Skeletal muscle cell (primary cell): ENCODE measurements at regions not wholly inside any gene's neighbourhood (a gene's known extent, or its start where the extent isn't known, plus 50 kb on each side); places are given as distances from the start of the nearest gene placed in this dataset.

ENCODE experiments used
- DNase-seq: peaks from one replicate; pipeline ENCODE4 v3.0.0-alpha.2; 2010; ENCODE audit warnings: low read depth
- H3K4me3 ChIP-seq: 2 replicates; pipeline ENCODE4 v1.5.1; 2011; ENCODE audit warnings: low read depth, mild to moderate bottlenecking, control low read depth, low read length, moderate library complexity

DNA sequence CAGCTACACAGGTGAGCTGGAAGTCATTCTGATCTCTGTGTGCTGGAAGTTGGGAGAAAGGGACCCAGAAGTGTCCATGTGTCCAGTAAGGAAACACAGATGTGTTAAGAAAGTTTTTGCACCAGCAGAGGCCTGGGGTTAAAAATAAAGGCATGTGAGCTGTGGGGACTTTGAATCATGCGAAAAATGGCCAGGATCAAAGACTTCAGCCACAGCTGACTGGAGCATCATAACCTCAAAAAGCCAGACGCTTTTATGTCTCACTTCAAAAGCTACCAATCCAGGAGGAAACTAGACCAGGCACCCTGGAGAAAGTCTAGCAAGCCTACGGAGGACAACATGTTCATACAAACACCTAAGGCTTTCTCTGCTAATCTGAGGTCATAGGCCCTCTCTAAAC is 503.6 kb upstream of the REG3G start:
- H3K4me3 ChIP-seq: no peak overlapping the region
- DNase-seq: no peak

DNA sequence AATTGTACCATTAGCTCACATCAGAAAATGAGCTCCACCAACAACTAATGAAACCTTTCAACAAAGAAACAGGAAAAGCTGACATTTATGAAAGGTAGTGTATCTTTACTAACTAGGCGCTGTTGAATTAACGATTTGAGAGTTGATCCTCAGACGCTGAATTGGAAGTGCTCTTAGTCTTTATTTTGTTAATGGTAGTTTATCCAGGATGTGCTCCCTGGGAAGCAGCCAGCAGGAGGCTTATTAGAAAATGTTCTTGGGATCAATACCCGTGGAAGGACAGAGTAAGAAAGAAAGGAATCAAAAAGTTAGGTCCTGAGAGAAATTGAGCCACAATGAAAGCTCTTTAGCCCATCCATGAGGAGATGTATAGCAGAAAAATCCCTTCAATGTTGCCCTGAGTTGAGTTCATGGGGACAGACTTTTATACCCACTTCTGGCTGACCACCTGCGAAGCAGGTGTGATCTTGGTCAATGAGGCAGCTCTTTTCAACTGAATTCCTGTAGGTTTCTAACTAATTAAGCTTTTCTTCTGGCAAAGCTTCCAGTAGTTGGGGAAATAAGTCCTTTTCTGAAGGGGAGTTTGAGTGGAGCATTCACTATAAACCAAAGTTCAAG is 492.6 kb upstream of the REG3G start:
- DNase-seq: no peak
- no peak overlapping the region for H3K4me3 ChIP-seq

DNA sequence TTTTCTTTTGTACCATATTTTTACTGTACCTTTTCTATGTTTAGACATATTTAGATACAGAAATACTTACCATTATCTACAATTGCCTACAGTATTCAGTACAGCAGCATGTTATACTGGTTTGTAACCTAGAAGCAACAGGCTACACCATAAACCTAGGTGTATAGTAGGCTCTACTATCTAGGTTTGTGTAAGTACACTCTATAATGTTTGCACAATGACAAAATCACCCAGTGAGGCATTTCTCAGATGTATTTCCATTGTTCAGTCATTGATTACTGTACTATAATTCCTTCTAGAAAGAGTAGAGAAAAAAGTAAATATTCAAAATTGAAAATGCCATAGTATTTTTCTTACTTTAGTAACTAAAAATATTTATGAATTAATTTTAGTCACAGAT is 490.1 kb upstream of the REG3G start:
- H3K4me3 ChIP-seq: no peak overlapping the region
- no peak for DNase-seq

DNA sequence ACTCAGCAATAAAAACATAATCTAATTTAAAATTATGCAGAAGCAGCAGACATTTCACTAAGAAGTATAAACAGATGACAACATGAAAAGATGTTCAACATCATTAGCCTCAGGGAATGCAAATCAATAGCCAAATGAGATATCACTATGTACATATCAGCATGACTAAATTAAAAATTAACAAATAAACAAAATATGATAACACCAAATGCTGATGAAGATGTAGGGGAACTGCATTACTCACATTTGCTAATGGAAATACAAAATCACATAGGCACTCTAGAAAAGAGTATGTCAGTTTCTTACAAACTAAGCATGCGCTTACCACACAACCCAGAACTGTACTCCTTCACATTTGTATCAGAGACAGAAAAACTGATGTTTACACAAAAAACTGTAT is 487.2 kb upstream of the REG3G start:
- DNase-seq: no peak
- H3K4me3 ChIP-seq: no peak overlapping the region

DNA sequence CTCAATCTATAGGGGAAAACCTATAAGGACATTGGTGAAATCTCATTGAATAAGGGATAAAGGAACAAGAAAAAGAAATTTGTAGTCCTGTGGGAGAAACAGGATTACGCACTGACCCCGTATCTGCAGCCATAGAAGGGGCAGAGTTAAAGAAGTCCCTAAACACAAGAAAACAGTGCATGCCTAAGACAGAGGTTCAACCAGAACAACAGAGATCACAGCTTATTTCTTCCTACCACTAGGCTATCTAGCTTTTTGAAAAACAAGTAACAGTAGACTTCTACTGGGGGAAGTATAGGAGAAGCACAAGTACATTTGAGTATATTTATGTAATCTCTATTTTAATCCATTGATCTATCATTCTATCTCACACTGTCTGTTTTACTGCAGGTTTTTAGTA is 485.2 kb upstream of the REG3G start:
- H3K4me3 ChIP-seq: no peak overlapping the region
- no peak for DNase-seq

DNA sequence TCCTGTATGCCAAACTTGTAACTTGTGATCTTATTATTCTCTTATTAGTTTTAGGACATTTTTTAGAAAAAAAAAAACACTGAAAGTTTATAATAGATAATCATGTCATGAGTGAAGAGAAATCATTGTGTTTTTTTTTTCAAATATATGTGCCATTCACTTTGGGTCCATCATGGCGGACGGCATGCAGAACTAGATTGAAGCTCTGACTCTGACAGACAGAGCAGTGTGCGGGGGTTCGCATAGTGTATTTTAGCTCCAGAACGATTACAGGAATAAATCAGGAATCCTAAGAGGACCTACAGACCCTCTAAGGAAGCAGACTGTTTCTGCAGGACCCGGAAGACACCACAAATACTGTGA is 484.4 kb upstream of the REG3G start:
- no peak overlapping the region for H3K4me3 ChIP-seq
- no peak for DNase-seq

DNA sequence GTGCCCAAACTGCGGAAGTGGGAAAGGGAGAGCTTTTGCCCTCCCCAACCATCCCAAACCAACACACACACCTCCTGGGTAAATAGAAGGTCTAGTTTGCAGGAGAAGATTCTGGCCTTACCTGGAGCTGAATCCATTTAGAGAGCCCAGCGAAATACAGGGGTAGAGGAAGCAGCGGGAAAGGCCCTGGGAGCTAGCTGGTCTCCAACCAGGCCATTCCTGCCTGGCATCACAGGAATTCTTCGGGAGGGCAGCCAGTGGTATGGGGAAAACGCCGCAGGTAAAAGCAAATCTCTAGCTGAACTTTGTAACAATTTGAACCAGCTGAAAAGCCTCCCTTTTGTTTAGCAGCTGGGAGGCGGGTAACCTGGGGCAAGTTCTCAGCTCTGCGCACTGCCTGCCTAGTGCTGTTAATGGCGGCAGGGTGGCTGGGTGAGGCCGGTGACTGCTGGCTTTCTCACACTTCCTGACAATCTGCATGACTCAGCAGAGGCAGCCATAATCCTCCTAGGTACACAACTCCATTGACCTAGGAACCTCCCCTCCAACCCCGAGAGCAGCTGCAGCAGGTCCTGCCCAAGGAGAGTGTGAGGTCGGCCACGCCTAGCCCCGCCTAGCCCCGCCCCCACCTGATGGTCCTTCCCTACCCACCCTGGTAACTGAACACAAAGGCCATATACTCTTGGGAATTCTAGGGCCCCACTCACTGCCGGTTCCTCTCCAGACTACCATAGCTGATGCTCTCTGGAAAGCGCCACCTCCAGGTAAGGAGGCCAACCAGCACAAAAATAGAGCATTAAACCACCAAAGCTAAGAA is 483.8 kb upstream of the REG3G start:
- DNase-seq: no peak
- H3K4me3 ChIP-seq: no peak overlapping the region

DNA sequence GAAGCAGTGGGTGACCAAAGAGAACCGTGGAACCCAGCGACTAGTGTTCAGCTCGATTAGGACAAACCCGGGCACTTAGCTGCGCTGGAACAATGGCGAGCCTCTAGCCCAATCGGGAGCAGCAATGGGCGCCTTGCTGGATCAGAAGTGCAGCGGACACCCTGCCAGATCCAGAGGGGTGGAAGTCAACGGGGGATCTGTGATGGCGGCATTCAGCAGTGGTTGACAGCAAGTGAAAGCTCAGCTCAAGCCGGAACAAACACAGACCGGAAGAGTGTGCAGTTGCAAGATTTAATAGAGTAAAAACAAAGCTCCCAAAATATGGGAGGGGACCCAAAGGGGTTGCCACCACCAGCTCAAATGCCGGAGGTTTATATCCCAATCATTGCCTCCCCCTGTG is 478.7 kb upstream of the REG3G start:
- no peak for DNase-seq
- H3K4me3 ChIP-seq: no peak overlapping the region

DNA sequence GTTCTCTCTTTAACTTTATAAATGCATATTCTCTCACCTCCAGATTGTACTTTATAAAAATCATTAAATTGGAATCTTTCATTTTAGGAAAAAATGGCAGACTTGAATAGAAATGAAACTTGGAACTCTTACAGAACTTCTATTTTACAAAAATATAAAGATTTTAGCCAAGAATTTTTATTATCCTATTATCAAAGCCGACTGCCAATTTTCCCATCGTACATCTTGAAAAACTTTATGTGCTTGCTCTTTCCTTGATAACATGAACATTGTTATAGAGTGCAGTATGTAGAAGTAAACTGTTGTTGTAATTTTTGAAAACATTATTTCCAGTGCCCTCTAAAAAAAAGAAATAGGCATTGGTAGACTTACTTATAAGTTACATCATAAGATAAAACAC is 475.7 kb upstream of the REG3G start:
- no peak overlapping the region for H3K4me3 ChIP-seq
- DNase-seq: no peak

DNA sequence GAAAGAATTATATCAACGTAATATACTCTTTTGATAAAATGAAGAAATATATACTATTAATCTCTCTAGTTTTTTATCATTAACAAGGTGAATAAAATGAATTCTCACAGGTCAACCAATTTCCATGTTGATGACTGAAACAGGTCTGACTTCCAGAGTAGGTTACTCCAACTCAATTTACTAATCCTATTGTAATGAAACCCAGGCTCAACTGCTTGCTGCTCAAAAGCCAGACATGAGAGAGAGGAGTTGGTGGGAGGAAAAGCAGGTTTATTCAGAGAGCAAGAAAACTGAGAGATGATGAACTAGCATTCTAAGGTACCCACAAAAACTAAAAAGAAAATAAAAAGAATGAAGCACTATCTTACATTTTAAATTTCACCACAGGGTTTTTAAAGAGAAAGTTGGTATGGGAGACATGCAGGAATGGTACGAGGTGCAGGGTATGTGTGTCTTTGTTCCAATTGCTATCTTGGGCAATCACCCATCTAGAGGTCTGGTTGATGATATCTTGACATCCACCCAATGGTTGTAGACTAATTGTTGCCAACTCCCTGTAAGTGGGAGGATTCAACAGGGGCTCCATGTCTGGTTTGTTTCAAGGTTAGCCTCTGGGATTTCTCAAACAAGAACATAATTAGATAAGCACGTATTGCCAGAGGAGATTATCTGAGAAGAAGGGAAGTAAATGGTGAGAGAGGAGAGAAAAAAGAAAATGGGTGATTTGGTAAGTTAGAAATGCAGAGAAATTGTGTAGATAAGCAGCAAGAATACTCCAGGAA is 471.4 kb upstream of the REG3G start:
- no peak overlapping the region for H3K4me3 ChIP-seq
- DNase-seq: no peak

DNA sequence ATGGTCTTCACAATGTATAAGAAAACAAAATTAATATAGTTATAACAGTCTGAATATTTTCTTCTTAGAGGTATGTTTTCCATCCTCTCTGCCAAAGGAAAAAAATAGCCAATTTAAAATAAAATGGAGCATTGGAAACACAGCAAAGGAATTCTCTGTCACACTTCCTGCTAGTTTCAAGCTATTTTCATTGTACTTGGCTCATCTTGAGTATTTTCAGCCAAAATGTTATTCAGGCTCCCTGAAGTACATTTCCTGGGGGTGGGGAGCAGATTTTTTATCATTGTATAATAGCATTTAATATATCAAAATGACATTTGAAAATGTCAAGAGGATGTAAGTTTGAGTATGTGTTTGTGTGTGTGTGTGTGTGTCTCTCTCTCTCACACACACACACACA is 463.6 kb upstream of the REG3G start:
- H3K4me3 ChIP-seq: no peak overlapping the region

DNA sequence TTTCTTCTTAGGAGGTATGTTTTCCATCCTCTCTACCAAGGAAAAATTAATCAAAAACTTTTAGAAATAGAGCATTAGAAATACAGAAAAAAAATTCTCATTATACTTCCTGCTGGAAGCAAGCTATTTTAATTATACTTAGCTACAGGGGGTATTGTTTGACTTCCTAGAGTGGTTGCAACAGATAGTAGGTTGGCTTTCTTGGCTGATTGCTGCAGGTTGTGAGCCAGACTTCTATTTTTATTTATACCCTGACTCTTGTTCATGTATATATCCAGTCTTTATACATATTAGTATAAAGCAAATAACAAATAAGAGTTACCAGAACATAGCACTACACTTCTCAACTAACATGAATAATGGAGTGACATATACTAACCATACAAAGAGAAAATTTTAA is 460.8 kb upstream of the REG3G start:
- no peak overlapping the region for H3K4me3 ChIP-seq

More for the DNA sequence above, 463.6 kb upstream of the REG3G start:
- no peak for DNase-seq

DNA sequence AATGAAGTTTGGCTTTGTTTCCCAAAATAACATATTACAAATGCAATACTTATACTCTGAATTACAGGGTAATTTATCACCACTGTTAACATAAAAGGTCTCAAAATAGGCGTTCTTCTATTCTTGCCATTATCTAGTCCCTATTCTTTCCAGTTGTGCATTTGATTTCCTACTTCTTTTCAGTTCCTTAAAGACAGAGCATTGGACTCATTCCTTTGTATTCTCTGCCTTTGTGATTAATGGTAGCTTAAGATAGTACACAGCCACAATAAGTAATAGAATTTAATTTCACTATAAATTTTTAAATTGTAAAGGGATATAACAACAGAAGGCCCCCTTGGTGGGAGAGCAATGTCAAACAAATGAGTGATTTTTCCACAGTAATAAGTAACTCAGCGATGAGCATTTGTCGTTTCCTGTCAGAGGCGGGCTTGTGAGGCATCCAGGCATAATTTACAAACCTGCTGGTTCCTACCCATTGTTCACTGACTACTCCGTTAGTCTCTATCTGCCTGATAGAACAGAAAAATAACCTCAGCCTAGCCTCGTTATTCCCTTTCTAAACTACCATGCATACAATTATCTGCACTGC is 456.6 kb upstream of the REG3G start:
- no peak for DNase-seq
- H3K4me3 ChIP-seq: no peak overlapping the region

More for the DNA sequence above, 460.8 kb upstream of the REG3G start:
- DNase-seq: no peak

DNA sequence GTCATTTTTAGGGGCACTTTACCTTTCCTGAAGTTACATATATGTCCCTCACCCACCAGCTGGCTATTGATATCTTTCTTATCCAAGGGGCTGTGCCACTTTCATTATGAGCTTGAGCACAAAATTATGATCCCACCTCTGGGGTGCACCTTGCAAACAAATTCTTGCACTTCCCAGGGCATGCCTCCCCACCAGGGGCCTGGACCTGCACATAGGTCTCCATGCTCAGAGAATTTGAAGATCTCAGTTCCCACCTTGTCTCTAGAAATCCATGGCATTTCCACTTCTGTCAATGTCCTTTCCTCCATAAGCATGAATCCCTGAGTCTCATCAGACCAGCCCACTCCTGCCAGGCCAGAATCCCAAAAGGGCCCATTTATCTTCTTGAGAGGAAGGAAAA is 449.1 kb upstream of the REG3G start:
- no peak overlapping the region for H3K4me3 ChIP-seq

DNA sequence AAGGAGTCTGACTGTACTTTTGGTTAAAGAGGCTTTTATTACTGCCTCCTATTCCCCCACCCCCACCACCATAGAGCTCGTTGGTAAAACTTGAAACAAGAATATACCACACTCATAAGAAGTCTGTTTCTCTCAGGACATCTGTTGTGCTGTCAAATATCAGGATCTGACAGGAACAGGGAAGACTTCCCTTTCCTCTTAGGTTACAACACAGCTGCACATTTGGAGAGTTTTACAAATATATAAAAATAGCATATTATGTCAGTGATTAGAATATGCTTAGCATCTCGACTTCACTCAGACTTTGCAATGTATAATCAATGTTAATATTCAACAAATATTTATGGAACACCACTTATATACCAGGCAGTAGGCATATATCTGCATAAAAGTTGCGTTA is 439.6 kb upstream of the REG3G start:
- DNase-seq: no peak
- no peak overlapping the region for H3K4me3 ChIP-seq

More for the DNA sequence above, 449.1 kb upstream of the REG3G start:
- DNase-seq: no peak

DNA sequence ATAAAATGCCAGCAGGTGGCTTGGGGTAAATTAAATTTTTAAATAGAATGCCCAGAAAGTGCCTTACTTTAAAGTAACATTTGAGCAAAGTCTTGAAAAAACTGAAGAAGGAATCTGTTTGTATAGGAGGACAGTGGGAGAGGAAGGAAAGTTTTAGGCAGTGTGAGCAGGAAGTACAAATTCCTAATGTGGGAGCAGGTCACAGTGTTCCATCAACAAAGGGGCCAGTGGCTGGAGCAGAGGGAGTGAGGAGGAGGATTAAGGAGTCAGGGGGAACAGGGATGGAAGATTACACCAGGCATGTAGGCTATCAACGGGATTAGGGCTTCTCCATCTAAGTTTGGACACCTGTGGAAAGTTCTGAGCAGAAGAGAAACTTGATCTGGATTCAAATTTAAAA is 439.2 kb upstream of the REG3G start:
- no peak overlapping the region for H3K4me3 ChIP-seq
- no peak for DNase-seq

DNA sequence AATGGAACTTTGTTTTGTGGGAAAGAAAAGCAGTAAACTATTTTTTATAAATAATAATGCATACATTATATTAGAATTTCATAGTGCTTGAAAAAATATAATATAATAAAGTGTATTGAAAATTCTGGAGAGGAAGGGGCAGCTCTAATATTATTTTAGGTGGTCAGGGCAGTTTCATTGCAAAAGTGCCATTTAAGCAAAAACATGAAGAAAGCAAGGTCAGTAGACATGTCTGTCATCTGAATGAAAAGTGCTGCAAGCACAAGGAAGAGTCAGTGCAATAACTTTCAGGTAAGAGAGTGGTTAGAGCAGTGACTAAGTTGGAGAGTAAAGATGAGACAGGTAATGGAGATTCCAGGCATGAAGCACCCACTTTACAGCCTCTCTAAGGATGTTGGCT is 435.6 kb upstream of the REG3G start:
- H3K4me3 ChIP-seq: no peak overlapping the region
- DNase-seq: no peak

DNA sequence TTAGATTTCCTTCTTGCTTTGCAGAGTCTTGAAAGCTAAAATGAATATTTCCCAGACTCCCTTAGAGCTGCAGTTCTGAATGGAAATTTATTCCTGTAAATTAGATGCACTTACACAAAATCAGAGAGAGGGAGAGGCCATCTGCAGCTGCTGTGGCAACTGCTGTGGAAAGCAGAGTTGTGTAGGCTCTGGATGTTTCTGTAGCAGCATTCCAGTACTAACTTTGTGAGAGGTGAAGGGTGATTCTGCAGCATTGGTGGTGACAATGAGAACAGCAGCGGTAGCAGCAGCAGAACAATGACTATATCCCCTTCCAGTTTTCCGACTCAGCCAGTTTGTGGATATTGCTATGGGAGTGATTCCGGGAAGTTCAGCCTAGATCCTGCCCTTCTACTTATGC is 433.0 kb upstream of the REG3G start:
- no peak for DNase-seq

DNA sequence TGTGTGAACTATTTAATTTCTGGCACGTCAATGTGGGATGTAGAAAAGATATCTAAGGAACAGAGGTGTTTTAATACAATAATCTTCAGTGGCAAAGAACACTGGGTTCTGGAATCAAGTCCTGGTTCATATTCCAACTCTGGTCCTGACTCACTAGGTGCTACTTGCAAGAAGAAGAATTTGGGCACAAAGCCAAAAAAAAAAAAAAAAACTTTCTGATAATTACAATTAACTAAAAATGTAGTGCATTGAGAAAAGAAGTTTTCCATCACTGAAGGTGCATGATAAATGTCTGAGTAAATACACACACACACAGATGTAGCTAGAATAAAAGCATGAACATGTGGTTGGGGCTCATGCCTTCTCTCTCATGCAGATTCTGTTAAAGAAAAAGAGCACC is 424.4 kb upstream of the REG3G start:
- H3K4me3 ChIP-seq: no peak overlapping the region
- no peak for DNase-seq

More for the DNA sequence above, 433.0 kb upstream of the REG3G start:
- H3K4me3 ChIP-seq: no peak overlapping the region

DNA sequence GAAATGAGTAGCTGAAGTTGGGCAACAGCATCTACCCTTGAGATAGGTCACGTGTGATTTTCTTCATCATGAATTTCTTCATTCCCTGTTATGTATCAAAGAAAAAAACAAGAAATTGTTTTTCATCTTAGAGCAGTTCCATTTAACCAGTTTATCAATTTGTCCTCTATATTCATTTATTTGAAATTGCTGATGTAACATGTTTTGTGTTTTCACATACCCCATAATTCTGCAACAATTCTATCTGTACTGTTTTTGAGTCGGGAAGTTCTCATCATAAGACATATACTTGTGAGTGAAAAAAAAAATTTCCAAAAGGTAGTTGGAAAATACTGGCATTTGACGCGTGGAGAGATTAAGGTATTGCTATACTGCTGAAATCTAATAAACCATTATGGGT is 422.6 kb upstream of the REG3G start:
- DNase-seq: no peak
- H3K4me3 ChIP-seq: no peak overlapping the region
